Globus pallidus (tissue), 1 donor: ENCODE measurements at regions not wholly inside any gene's neighbourhood (a gene's known extent, or its start where the extent isn't known, plus 50 kb on each side); places are given as distances from the start of the nearest gene placed in this dataset.

ENCODE experiments used
- DNase-seq: peaks from one replicate; pipeline ENCODE4 v3.0.0-alpha.2; 2015; ENCODE audit warnings: low spot score

- no peak for DNase-seq
Measured at GRCh38 chr22:48238284-48238915, 1476.0 kb downstream of the TBC1D22A start.

- DNase-seq = no peak
Measured at GRCh38 chr22:48237466-48238283, 1475.2 kb downstream of the TBC1D22A start.

GRCh38 chr22:48236261-48236660 lies 1473.8 kb downstream of the TBC1D22A start:
- no peak for DNase-seq

GRCh38 chr22:48235744-48236143 lies 1473.3 kb downstream of the TBC1D22A start:
- DNase-seq = no peak

- no peak for DNase-seq
Measured at GRCh38 chr22:48234011-48234410, 1471.6 kb downstream of the TBC1D22A start.

GRCh38 chr22:48233586-48233985 lies 1471.1 kb downstream of the TBC1D22A start:
- no peak for DNase-seq

GRCh38 chr22:48228468-48228867 lies 1466.0 kb downstream of the TBC1D22A start:
- no peak for DNase-seq

- no peak for DNase-seq
Measured at GRCh38 chr22:48227341-48228018, 1465.0 kb downstream of the TBC1D22A start.

GRCh38 chr22:48226026-48227013 lies 1463.9 kb downstream of the TBC1D22A start:
- DNase-seq = no peak

GRCh38 chr22:48224332-48224731 lies 1461.9 kb downstream of the TBC1D22A start:
- no peak for DNase-seq

GRCh38 chr22:48223488-48224190 lies 1461.2 kb downstream of the TBC1D22A start:
- peak; percentile 24 for DNase-seq

- no peak for DNase-seq
Measured at GRCh38 chr22:48222742-48223487, 1460.5 kb downstream of the TBC1D22A start.

- no peak for DNase-seq
Measured at GRCh38 chr22:48218889-48219420, 1456.5 kb downstream of the TBC1D22A start.

GRCh38 chr22:48217596-48217995 lies 1455.1 kb downstream of the TBC1D22A start:
- no peak for DNase-seq

- DNase-seq = no peak
Measured at GRCh38 chr22:48212727-48213126, 1450.3 kb downstream of the TBC1D22A start.

- no peak for DNase-seq
Measured at GRCh38 chr22:48210812-48211211, 1448.4 kb downstream of the TBC1D22A start.

- no peak for DNase-seq
Measured at GRCh38 chr22:48210198-48210580, 1447.7 kb downstream of the TBC1D22A start.

GRCh38 chr22:48209473-48210197 lies 1447.2 kb downstream of the TBC1D22A start:
- DNase-seq = no peak

- DNase-seq = no peak
Measured at GRCh38 chr22:48208894-48209293, 1446.4 kb downstream of the TBC1D22A start.
